ENCODE measurements at regions not wholly inside any gene's neighbourhood (a gene's known extent, or its start where the extent isn't known, plus 50 kb on each side); places are given as distances from the start of the nearest gene placed in this dataset.
"Not testable (repeated sequence)": the region's sequence is repeated elsewhere in the genome, so short reads cannot be mapped to it uniquely, and the experiment has no call there.

DNA sequence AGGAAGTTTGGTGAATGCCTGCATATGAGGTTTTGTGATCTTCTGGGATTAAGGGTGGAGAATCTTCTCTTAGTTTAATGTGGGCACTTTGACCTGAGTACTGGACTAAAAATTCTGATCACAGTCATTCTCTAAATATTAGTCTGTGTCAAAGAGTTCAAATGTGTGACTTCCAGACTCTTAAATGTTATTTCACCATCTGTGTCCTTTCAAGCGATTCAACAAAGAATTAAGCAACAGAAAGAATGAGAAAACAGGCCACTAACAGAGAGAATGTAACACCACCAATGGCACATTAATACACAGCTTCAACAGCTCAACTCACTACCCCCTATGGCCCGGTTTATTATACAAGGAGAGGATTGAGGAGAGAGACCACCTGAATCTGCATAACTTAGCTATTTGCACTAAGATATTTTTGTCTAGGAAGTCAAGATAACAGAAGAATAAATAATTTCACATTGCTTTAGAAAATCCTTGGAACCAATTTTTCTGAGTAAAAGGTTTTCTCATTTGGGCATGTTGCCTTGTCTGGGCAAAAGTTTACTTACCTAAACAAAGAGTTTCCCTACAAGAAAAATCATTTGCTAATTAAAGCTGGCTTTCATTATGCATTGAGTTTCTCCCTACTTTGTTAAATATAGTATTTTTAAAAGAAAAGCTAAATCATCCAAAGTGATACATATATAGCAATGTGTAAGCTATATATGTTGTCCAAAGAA is 1313.7 kb downstream of the NCAM2 start:
- no peak for DNase-seq

GRCh38 chr21:22314963-22315362 is 1316.8 kb downstream of the NCAM2 start:
- no peak for DNase-seq

DNA sequence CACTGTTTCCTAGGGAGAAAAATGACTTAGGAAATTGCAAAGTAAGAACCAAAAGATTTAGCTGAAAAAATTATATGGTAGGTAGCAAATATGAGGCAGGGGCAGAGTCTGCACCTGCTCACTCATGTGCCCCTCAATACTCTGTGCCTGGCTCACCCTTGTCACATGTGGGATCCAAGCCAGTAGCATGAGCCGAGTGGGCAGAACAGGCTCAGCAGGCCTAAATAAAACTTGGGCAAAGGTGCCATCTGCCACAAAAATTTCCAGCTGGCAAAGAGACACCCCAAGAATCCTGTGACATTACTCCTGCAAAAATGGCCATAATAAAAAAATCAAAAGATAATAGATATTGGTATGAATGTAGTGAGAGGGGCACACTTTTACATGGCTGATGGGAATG is 1321.2 kb downstream of the NCAM2 start:
- no peak for DNase-seq

- no peak for DNase-seq
Observed at GRCh38 chr21:22342889-22343288, 1344.7 kb downstream of the NCAM2 start.

GRCh38 chr21:22343303-22343702 is 1345.1 kb downstream of the NCAM2 start:
- DNase-seq, result no peak

GRCh38 chr21:22343721-22344120 is 1345.5 kb downstream of the NCAM2 start:
- DNase-seq, result no peak

DNA sequence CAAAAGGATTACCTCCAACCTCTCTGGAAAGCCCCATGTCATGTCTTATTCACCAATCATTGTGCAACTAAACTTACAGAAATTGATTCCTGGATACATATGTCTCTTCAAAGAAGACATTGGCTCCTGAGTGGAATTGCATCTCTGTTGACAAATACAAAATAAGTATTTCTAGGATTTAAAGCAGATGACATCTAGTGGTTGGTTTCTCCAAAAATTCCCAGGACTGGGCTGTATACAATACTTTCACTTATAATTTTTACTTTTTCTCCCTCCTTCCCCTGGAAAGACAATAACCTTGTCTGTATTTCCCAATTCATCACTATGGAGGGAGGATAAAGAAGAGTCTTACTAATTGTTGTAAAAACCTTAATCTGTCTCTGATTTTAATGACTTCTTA is 1347.4 kb downstream of the NCAM2 start:
- DNase-seq, result no peak

- DNase-seq, result no peak
Observed at GRCh38 chr21:22346576-22346975, 1348.4 kb downstream of the NCAM2 start.

DNA sequence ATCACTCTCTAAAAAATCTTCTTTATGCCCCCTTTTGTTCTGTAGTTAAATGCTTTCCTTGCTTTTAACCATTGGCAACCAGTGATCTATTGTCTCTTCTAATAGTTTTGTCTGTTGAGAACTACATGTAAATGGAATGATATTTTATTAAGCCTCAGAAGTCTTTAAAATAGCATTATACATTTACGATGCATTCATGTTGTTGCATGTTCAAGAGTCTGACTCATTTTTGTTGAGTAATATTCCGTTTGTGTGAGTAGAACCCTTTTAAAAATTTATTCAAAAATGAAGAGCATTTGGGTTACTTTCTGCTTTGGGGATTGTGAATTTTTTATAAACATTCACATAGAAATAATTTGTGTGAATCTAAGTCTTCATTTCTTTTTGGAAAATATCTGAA is 1352.9 kb downstream of the NCAM2 start:
- no peak for DNase-seq

DNA sequence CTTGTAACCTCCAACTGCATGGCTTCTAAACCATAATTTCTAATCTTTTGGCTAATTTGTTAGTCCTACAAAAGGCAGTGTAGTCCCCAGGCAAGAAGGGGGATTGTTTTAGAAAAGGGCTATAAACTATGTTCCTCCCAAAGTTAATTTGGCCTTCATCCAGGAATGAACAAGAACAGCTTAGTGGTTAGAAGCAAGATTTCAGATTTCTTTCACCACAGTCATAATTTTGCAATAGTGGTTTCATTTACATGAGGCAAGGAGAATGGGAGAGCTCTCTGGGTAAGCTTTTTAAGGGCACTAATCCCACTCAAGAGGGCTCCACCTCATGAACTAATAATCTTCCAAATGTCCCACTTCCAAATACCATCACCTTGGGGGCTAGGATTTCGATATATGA is 1353.9 kb downstream of the NCAM2 start:
- DNase-seq, result no peak

DNA sequence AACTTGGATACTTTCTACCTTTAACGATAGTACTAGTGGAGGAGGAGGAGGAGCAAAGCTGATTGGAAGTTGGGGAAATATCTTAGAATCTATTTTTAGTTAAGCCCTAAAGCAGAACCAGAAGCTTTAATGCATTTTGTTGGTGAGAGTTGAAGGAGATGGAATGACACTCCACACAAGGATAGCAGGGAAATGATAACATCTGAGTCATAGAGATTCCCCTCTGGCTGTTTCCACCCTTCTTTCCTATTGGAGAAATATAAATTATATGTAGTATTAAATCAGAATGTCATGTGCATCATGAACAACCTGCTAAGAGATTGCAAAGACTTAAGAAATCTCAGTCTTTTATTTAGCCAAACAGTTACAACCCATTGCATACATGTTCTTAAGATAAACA is 1357.7 kb downstream of the NCAM2 start:
- no peak for DNase-seq

- DNase-seq, result no peak
Observed at GRCh38 chr21:22356663-22357062, 1358.5 kb downstream of the NCAM2 start.

DNA sequence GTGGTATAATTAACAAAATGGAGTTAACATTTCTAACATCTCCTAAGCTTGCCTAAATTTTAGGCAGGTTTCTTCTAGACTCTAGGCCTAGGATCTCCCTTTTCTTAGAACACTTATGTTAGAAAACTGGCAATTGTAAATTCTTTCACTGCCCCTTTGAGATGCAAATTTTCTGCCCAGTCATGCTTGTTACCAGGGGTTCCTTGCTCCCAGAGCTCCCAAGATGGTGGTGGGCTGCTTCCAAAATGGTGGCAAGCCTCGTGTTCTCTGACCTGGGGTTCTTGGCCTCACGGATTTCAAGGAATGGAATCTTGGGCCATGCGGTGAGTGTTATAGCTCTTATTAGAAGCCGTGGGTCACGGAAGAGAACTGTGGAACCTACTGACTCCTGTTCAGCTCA is 1361.4 kb downstream of the NCAM2 start:
- not testable (repeated sequence) for DNase-seq

DNA sequence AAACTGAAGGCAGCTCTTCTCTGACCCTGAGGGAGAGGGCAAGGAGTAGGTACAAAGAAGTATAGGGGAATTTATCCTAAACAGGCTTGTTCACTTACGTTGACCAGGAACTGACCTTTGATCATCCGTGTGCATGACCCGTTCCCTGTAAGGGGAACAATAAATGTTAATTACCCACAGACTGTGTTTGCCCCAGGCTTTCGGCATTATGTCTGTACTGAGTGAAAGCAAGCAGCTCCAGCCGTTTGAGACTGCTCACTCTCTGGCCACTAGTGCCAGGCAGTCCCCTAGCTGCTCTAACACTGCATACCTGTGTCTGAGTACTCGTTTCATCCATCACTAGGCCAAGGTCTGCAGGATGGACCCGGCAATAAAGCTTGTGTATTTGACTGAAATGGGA is 1365.3 kb downstream of the NCAM2 start:
- no peak for DNase-seq

DNA sequence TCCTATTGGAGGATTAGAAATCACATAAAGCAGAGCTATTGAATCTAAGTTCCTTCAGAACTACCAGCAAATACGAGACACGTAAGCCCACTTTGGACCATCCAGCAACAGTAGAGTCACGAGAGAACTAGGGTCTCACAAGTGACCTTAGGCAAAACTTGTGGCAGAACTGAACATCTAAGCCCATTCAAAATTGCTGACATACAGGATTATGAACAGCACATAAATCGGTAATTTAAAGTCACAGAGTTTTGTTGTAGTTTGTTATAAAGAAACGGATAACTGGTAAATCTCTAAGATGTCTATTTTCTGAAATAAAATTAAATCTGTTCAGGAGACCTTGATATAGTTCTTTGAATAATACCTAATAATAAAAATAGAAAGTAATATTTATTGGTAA is 1366.0 kb downstream of the NCAM2 start:
- no peak for DNase-seq

DNA sequence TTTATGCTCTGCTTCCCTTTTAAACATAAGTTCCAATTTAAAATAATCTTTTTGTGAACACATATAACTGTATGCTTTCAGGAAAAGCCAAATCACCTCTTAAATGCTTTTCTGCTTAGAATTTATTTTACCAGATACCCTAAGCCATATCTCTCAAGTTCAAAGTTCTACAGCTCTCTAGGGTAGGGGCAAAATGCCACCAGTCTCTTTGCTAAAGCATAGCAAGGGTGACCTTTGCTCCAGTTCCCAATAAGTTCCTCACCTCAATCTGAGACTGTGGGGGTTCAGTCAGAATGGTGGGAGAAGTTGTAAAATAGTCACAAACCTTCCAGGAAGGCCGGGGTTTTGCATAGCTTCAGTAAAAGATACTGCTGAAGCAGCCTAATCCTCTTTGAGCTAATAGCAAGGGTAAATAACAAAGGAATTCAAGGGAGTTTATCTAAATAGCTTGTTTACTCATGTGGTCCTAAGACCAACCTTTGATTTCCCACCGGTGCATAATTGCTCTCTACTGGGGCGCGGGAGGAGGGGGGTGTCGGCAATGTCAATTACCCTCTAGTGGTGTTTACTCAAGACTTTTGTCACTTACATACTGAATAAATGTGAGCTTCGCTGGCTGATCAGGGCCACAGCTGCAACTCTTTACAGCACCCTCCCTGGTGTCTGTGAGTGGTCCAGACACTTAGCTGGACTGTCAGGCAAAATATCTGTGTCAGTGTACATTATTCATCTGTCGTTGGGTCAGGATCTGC is 1376.2 kb downstream of the NCAM2 start:
- DNase-seq, result no peak

GRCh38 chr21:22377795-22378194 is 1379.6 kb downstream of the NCAM2 start:
- not testable (repeated sequence) for DNase-seq

DNA sequence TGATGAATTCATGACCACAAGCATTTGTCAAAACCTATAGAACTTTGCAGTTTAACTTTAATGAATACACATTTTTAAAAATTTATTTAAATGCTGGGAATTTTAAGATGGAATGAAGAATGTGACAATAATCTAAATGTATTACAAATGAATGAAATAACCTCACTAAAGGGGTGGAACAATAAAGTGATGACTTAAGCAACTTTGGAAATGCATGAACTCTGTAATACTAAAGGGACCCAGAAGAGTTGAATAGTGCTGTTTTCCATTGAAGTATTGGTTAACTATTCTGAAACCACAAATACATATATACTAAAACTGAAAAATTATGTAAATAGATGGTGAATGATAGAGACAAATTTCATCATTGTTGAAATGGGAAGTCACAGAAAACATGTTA is 1395.1 kb downstream of the NCAM2 start:
- no peak for DNase-seq

- DNase-seq, result no peak
Observed at GRCh38 chr21:22395965-22396364, 1397.8 kb downstream of the NCAM2 start.

GRCh38 chr21:22399681-22400514 is 1401.7 kb downstream of the NCAM2 start:
- no peak for DNase-seq

GRCh38 chr21:22409571-22409970 is 1411.4 kb downstream of the NCAM2 start:
- no peak for DNase-seq

- DNase-seq, result no peak
Observed at GRCh38 chr21:22416555-22416954, 1418.3 kb downstream of the NCAM2 start.

DNA sequence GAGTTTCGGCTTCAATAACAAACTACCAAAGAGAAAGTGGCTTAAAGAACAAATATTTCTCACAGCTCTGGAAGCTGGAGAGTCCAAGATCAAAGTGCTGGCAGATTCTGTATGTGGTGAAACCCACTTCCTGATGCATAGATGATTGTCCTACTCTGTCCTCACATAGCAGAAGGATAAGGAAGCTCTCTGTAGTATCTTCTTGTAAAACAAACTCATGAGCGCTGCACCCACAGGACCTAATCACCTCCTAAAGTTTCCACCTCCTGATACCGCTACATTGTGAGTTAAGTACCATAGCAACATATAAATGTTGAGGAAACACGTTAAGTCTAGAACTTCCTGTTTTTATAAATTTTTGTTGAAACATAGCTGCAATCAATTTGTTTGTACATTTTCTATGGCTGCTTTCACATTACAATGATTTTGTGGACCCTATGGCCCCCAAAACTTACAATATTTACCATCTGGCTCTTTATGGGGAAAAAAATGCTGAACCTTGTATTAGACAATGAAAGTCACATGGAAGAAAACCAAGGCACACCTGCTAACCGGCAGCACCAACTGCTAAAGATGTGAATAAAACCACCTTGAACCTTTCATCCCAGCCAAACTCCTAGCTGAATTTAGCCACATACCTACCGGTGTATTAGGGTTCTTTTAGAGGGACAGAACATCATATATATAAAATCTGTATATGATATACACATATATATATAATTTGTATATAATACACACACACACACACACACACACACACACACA is 1423.4 kb downstream of the NCAM2 start:
- no peak for DNase-seq
